ENCODE measurements at regions not wholly inside any gene's neighbourhood (a gene's known extent, or its start where the extent isn't known, plus 50 kb on each side); places are given as distances from the start of the nearest gene placed in this dataset.
"Not testable (repeated sequence)": the region's sequence is repeated elsewhere in the genome, so short reads cannot be mapped to it uniquely, and the experiment has no call there.

DNA sequence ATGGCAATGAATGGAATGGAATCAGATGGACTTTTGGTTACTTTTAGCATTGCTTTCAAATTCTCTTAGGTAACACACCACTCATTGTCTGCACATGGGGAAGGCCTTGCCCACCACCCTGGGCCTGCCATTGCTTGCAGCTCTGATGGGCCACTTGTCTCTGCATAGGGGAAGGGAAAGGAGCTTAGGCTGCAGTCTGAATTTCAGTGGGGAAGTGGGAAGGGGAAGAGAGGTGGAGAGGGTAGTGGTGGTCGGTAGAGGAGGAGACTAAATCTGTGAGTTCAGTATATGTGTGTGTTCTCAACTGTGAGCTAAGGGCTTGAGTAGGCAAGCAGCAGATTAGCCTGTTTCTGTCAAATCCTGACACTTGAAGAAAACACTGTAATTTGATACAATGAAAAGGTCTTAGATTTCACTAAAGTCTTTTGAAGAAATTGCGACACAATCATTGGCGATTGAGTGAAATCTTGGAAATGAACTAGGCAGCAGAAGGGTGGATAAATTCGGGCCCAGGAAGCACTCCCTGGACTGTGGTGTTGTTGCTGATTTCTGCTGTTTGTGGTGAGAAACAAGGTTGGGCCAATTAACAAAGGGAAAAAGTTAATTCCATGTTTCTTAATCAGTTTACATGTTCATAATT, 80.6 kb downstream of the OTOR start:
- Histone ChIP-seq H3K79me2 (ENCODE audit: control insufficient read depth, insufficient read depth, low read length) (no peaks in the 10 kb centered on the region), H3K4me3 (no peak overlapping the region), H3K36me3 (ENCODE audit: control insufficient read depth in 2 of 2, insufficient read depth in 2 of 2, low read length in 1 of 2) (no peaks in the 10 kb centered on the region), H3K27ac (ENCODE audit: control insufficient read depth, insufficient read depth) (no peak overlapping the region), H2AFZ (ENCODE audit: control insufficient read depth, low read depth, low read length) (no peak overlapping the region), H4K20me1 (ENCODE audit: control insufficient read depth, insufficient read depth) (no peaks in the 10 kb centered on the region), H3K27me3 (replicated peaks in 1 of 2; ENCODE audit: control insufficient read depth in 2 of 2, insufficient read depth in 2 of 2, low read length in 1 of 2) (no peaks in the 10 kb centered on the region; a peak in 2 of 4 replicates), H3K9me3 (replicated peaks; ENCODE audit: control insufficient read depth, insufficient read depth, low read length) (no peaks in the 10 kb centered on the region), H3K9ac (ENCODE audit: control insufficient read depth, insufficient read depth, low read length) (no peak overlapping the region), H3K4me2 (ENCODE audit: control insufficient read depth, insufficient read depth) (no peak overlapping the region), H3K4me1 (ENCODE audit: control insufficient read depth, insufficient read depth, low read length) (no peaks in the 10 kb centered on the region)
- RAD21 ChIA-PET (ENCODE audit: unreplicated experiment) = no interaction called here
- ATAC-seq (no peak), DNase-seq (ENCODE audit: low read depth, low spot score) (no peak), FAIRE-seq (no peak)
- CTCF ChIA-PET = interaction anchor here (0.9 to 2.1 kb wide), 2 partner anchors 25 to 27 kb away, joined by 5 read pairs; no protein-coding TSS in a partner anchor
- POLR2A ChIA-PET = no interaction called here
- WGBS (ENCODE audit: insufficient coverage, insufficient replicate concordance, low lambda C conversion rate, missing lambda C conversion rate) = 38% methylated on average over 4 of the region's 4 CpGs
- in situ Hi-C loops (cut with MboI) = no loop called here
- intact Hi-C loops (cut with micrococcal nuclease; ENCODE audit: unreplicated experiment) = no loop called here
- SMC1A ChIA-PET (ENCODE audit: uncharacterized antibody, unreplicated experiment) = no interaction called here
- no TSS peak for BruUV-seq (replicated peaks)
- no peak for TF ChIP-seq ASH2L (IDR thresholded peaks at IDR 0.05; ENCODE audit: borderline replicate concordance, low read depth)
- no peak for TF ChIP-seq ZNF622 (IDR thresholded peaks at IDR 0.05)
- TF ChIP-seq LARP7 (IDR thresholded peaks at IDR 0.05) = no peak
- no peak for TF ChIP-seq ZNF687 (IDR thresholded peaks at IDR 0.05)
- no peak for TF ChIP-seq CREB1 (IDR thresholded peaks at IDR 0.05; ENCODE audit: low read depth)
- TF ChIP-seq CEBPB (IDR thresholded peaks at IDR 0.05; ENCODE audit: borderline replicate concordance in 1 of 2, low read depth in 2 of 2, low read length in 2 of 2) = no peak
- TF ChIP-seq IRF4 (IDR thresholded peaks at IDR 0.05; ENCODE audit: low read depth, low read length) = no peak
- no peak for TF ChIP-seq NR2C1 (IDR thresholded peaks at IDR 0.05)
- TF ChIP-seq HDAC2 (IDR thresholded peaks at IDR 0.05) = no peak
- TF ChIP-seq SPI1 (IDR thresholded peaks at IDR 0.05; ENCODE audit: borderline replicate concordance, insufficient read depth, low read depth, low read length) = no peak
- TF ChIP-seq RBBP5 (conservative IDR thresholded peaks at IDR 0.05) = no peak

- H3K4me3 ChIP-seq; H2AFZ ChIP-seq (ENCODE audit: control insufficient read depth, low read depth, low read length); intact Hi-C loops (cut with micrococcal nuclease; ENCODE audit: unreplicated experiment); H3K4me2 ChIP-seq (ENCODE audit: control insufficient read depth, insufficient read depth); H3K36me3 ChIP-seq (ENCODE audit: control insufficient read depth in 2 of 2, insufficient read depth in 2 of 2, low read length in 1 of 2); POLR2A ChIA-PET; H4K20me1 ChIP-seq (ENCODE audit: control insufficient read depth, insufficient read depth); DNase-seq (ENCODE audit: low read depth, low spot score); H3K4me1 ChIP-seq (ENCODE audit: control insufficient read depth, insufficient read depth, low read length); H3K27me3 ChIP-seq (replicated peaks in 1 of 2; ENCODE audit: control insufficient read depth in 2 of 2, insufficient read depth in 2 of 2, low read length in 1 of 2); SMC1A ChIA-PET (ENCODE audit: uncharacterized antibody, unreplicated experiment); FAIRE-seq; BruUV-seq (replicated peaks); H3K79me2 ChIP-seq (ENCODE audit: control insufficient read depth, insufficient read depth, low read length); RAD21 ChIA-PET (ENCODE audit: unreplicated experiment); ATAC-seq; H3K9me3 ChIP-seq (replicated peaks; ENCODE audit: control insufficient read depth, insufficient read depth, low read length); H3K9ac ChIP-seq (ENCODE audit: control insufficient read depth, insufficient read depth, low read length); in situ Hi-C loops (cut with MboI); H3K27ac ChIP-seq (ENCODE audit: control insufficient read depth, insufficient read depth): not testable (repeated sequence)
- CTCF ChIA-PET = interaction anchor here (1.5 to 2.6 kb wide), 2 partner anchors 9 to 14 kb away, joined by 3 to 13 read pairs; no protein-coding TSS in a partner anchor
These were observed 87.5 kb downstream of the OTOR start for GRCh38 chr20:16835690-16836089.
